WTC11 (cell line): ENCODE measurements at regions not wholly inside any gene's neighbourhood (a gene's known extent, or its start where the extent isn't known, plus 50 kb on each side); places are given as distances from the start of the nearest gene placed in this dataset.

Experiments used
- CTCF ChIP-seq: fragments of 200-600 bp; IDR thresholded peaks from 2 replicates; pipeline ENCODE4 v1.8.0; 2022; ENCODE audit warnings: antibody characterized with exemption
- FOXK1 ChIP-seq: sonication (generic); formaldehyde crosslinking; IDR thresholded peaks from 2 replicates; pipeline ENCODE4 v1.8.0; 2022; ENCODE audit warnings: mild to moderate bottlenecking, moderate library complexity, missing genetic modification reagents
- STAT6 ChIP-seq: sonication (generic); formaldehyde crosslinking; conservative IDR thresholded peaks from 2 replicates; pipeline ENCODE4 v1.8.1; 2023; ENCODE audit warnings: mild to moderate bottlenecking, low read depth, missing genetic modification reagents, moderate library complexity
- USF2 ChIP-seq: sonication (generic); formaldehyde crosslinking; IDR thresholded peaks from 2 replicates; pipeline ENCODE4 v1.8.1; 2023; ENCODE audit warnings: mild to moderate bottlenecking, missing genetic modification reagents, moderate library complexity
- ZNF232 ChIP-seq: sonication (generic); formaldehyde crosslinking; IDR thresholded peaks from 2 replicates; pipeline ENCODE4 v1.8.0; 2022; ENCODE audit warnings: mild to moderate bottlenecking, missing genetic modification reagents

- TF ChIP-seq CTCF = no peak
- no peak for TF ChIP-seq ZNF232
- TF ChIP-seq FOXK1 (CRISPR knock-in tag) = no peak
- no peak for TF ChIP-seq STAT6
- TF ChIP-seq USF2 (CRISPR knock-in tag) = no peak
These were observed 482.9 kb upstream of the TEX13C start for GRCh38 chrX:124836786-124837185.
